ENCODE measurements at regions not wholly inside any gene's neighbourhood (a gene's known extent, or its start where the extent isn't known, plus 50 kb on each side); places are given as distances from the start of the nearest gene placed in this dataset.

- Histone ChIP-seq H2AK5ac (ENCODE audit: low read depth, low read length) (no peak overlapping the region), H4K20me1 (replicated peaks in 1 of 2; ENCODE audit: control insufficient read depth in 1 of 2, insufficient read depth in 2 of 2, low read length in 2 of 2) (peaks cover 2 to 17% of the 10 kb centered on the region in 2 experiments), H3K9ac (replicated peaks in 1 of 4; ENCODE audit: extremely low read depth in 1 of 4, low read depth in 3 of 4, low read length in 3 of 4) (no peak overlapping the region), H2BK12ac (ENCODE audit: low read depth, low read length) (no peak overlapping the region), H2BK15ac (ENCODE audit: low read length) (no peak overlapping the region), H3K27ac (ENCODE audit: low read depth, low read length) (no peak overlapping the region), H2BK5ac (ENCODE audit: low read depth, low read length) (no peak overlapping the region), H3K4me1 (replicated peaks in 1 of 4; ENCODE audit: control insufficient read depth in 3 of 4, insufficient read depth in 4 of 4, low read length in 3 of 4) (no peaks in the 10 kb centered on the region), H3K18ac (ENCODE audit: extremely low read depth, low read length) (no peak overlapping the region), H3K4me2 (ENCODE audit: insufficient read depth in 1 of 2, low read depth in 2 of 2, low read length in 2 of 2) (no peak overlapping the region), H3K36me3 (ENCODE audit: control insufficient read depth in 2 of 4, insufficient read depth in 4 of 4, low read length in 3 of 4) (peaks cover 66 to 91% (median 89%) of the 10 kb centered on the region in 4 experiments), H3K4ac (replicated peaks; ENCODE audit: insufficient read length, low read depth, low read length) (no peak overlapping the region), H3K27me3 (replicated peaks in 1 of 4; ENCODE audit: control insufficient read depth in 3 of 4, extremely low read depth in 1 of 4, insufficient read depth in 3 of 4, low read length in 3 of 4) (no peaks in the 10 kb centered on the region), H2BK20ac (ENCODE audit: low read length) (no peak overlapping the region), H3K23ac (ENCODE audit: insufficient read length) (no peak overlapping the region), H4K5ac (ENCODE audit: insufficient read length, low read depth, low read length) (no peak overlapping the region), H2BK120ac (replicated peaks; ENCODE audit: low read depth, low read length) (no peak overlapping the region), H3K23me2 (ENCODE audit: low read depth, low read length) (no peaks in the 10 kb centered on the region), H3K14ac (ENCODE audit: insufficient read length) (no peak overlapping the region), H3K79me1 (ENCODE audit: low read depth, low read length) (no peaks in the 10 kb centered on the region), H3K79me2 (ENCODE audit: control insufficient read depth in 1 of 2, insufficient read depth in 2 of 2, low read length in 2 of 2) (no peaks in the 10 kb centered on the region), H3K56ac (replicated peaks; ENCODE audit: insufficient read length, low read depth, low read length) (no peak overlapping the region), H4K8ac (ENCODE audit: extremely low read depth, insufficient read depth, low read length) (no peak overlapping the region), H2AFZ (ENCODE audit: low read length) (no peak overlapping the region), H3K4me3 (ENCODE audit: extremely low read depth in 1 of 4, insufficient read depth in 2 of 4, low read depth in 3 of 4, low read length in 4 of 4) (no peak overlapping the region), H4K91ac (replicated peaks; ENCODE audit: insufficient read length, low read length) (no peak overlapping the region), H3K9me3 (ENCODE audit: insufficient read depth in 2 of 2, low read depth in 1 of 2, low read length in 1 of 2) (no peaks in the 10 kb centered on the region; a peak in 1 of 4 replicates)
- WGBS, 2 experiments (ENCODE audit: extremely low coverage in 1 of 2, insufficient coverage in 1 of 2, insufficient read length in 1 of 2, insufficient replicate concordance in 2 of 2, low coverage in 1 of 2, low lambda C conversion rate in 2 of 2, missing lambda C conversion rate in 1 of 2): 88% methylated on average over 4 of the region's 4 CpGs; no CpG with 5 or more reads in 1 of the 2 experiments
- DNase-seq (ENCODE audit: low read depth in 1 of 2, low spot score in 2 of 2): no peak
- ChIA-PET CTCF (ENCODE audit: partially characterized antibody) (interaction anchor here (0.5 to 1.3 kb wide), 4 partner anchors 11 to 168 kb away, joined by 3 to 4 read pairs (median 3); no protein-coding TSS in a partner anchor), POLR2A (ENCODE audit: partially characterized antibody) (no interaction called here)
- no peak for FAIRE-seq
- no peak for TF ChIP-seq CBX8 (IDR thresholded peaks at IDR 0.05; ENCODE audit: borderline replicate concordance, low read depth, low read length)
- TF ChIP-seq CTCF (IDR thresholded peaks at IDR 0.05; ENCODE audit: control extremely low read depth in 1 of 3, insufficient read depth in 1 of 3, low read depth in 1 of 3, low read length in 3 of 3): no peak
- no peak for TF ChIP-seq SIRT6 (IDR thresholded peaks at IDR 0.05; ENCODE audit: low read length)
- no peak for TF ChIP-seq GTF2F1 (IDR thresholded peaks at IDR 0.05; ENCODE audit: borderline replicate concordance, low read depth, low read length)
- no peak for TF ChIP-seq SP1 (IDR thresholded peaks at IDR 0.05; ENCODE audit: low read depth, low read length)
- no peak for TF ChIP-seq TAF7 (optimal IDR thresholded peaks at IDR 0.05; ENCODE audit: borderline replicate concordance, low read depth, low read length)
- TF ChIP-seq HDAC6 (IDR thresholded peaks at IDR 0.05; ENCODE audit: low read depth, low read length): no peak
- TF ChIP-seq TAF1 (IDR thresholded peaks at IDR 0.05; ENCODE audit: low read depth, low read length): no peak
- TF ChIP-seq GABPA (IDR thresholded peaks at IDR 0.05; ENCODE audit: borderline replicate concordance, insufficient read depth, low read length): no peak
- TF ChIP-seq CHD1 (IDR thresholded peaks at IDR 0.05; ENCODE audit: low read depth, low read length): no peak
- TF ChIP-seq SIX5 (IDR thresholded peaks at IDR 0.05; ENCODE audit: low read depth, low read length): no peak
- no peak for TF ChIP-seq MAFK (IDR thresholded peaks at IDR 0.05; ENCODE audit: low read depth, low read length)
- TF ChIP-seq EZH2 (IDR thresholded peaks at IDR 0.05; ENCODE audit: low read depth, low read length, severe bottlenecking): no peak
These were observed 123.4 kb downstream of the PTPRS start for GRCh38 chr19:5217171-5217570.

Data from H1 (cell line).